HEK293 (cell line): ENCODE measurements at regions not wholly inside any gene's neighbourhood (a gene's known extent, or its start where the extent isn't known, plus 50 kb on each side); places are given as distances from the start of the nearest gene placed in this dataset.

Source experiments
- CTCF ChIA-PET: fragments of 350-600 bp; formaldehyde crosslinking; extraction: SDS; loops from one replicate; lab custom pipeline; 2021; ENCODE audit warnings: antibody characterized with exemption; lab: Yijun Ruan, JAX
- POLR2A ChIA-PET: fragments of 300-600 bp; formaldehyde crosslinking; extraction: SDS; loops from one replicate; lab custom pipeline; 2020; ENCODE audit warnings: antibody characterized with exemption, inconsistent platforms; lab: Yijun Ruan, JAX
- H3K27ac ChIP-seq: fragments of 200-500 bp; sonication (Bioruptor generic); 2 replicates; pipeline ENCODE4 v1.5.1; 2014; ENCODE audit warnings: low read depth, low read length, control low read depth, inconsistent platforms; ENCODE audit errors: extremely low read depth
- H3K36me3 ChIP-seq, 2 experiments: fragments of 200-500 bp in 1 of 2; sonication (Bioruptor generic) in 1 of 2; 1 replicate in 1 of 2; 2 replicates in 1 of 2; pipeline ENCODE4 v1.5.1; 2014 to 2017; ENCODE audit warnings: inconsistent platforms in 2 of 2, low read length in 2 of 2; ENCODE audit not compliant: control insufficient read depth in 2 of 2, insufficient read depth in 1 of 2
- H3K4me1 ChIP-seq: fragments of 200-500 bp; sonication (Bioruptor generic); 2 replicates; pipeline ENCODE4 v1.5.1; 2014; ENCODE audit warnings: mild to moderate bottlenecking, low read length, inconsistent platforms; ENCODE audit not compliant: control insufficient read depth, insufficient read depth
- H3K4me3 ChIP-seq: 2 replicates; pipeline ENCODE4 v1.5.1; 2011; ENCODE audit warnings: low read depth, mild to moderate bottlenecking, control low read depth, low read length, moderate library complexity
- H3K9me3 ChIP-seq: fragments of 200-500 bp; sonication (Bioruptor generic); 2 replicates; pipeline ENCODE4 v1.5.1; 2014; ENCODE audit warnings: low read depth, low read length, inconsistent platforms; ENCODE audit not compliant: control insufficient read depth, insufficient read depth
- GLI2 ChIP-seq: fragments of 450-650 bp; formaldehyde crosslinking; IDR thresholded peaks from 2 replicates; pipeline ENCODE4; 2017; ENCODE audit warnings: missing biosample characterization, missing genetic modification characterization, low read depth, borderline replicate concordance
- SCRT1 ChIP-seq: fragments of 450-650 bp; formaldehyde crosslinking; IDR thresholded peaks from 2 replicates; pipeline ENCODE4 v1.5.1; 2016; ENCODE audit warnings: missing biosample characterization, missing genetic modification characterization, borderline replicate concordance
- SP7 ChIP-seq: fragments of 450-650 bp; formaldehyde crosslinking; IDR thresholded peaks from 2 replicates; pipeline ENCODE4 v1.5.1; 2016; ENCODE audit warnings: missing biosample characterization, missing genetic modification characterization
- YY1 ChIP-seq: fragments of 450-650 bp; formaldehyde crosslinking; IDR thresholded peaks from 2 replicates; pipeline ENCODE4 v1.5.1; 2018; ENCODE audit warnings: missing biosample characterization, missing genetic modification characterization
- ZNF16 ChIP-seq: fragments of 450-650 bp; formaldehyde crosslinking; IDR thresholded peaks from 2 replicates; pipeline ENCODE4 v1.5.1; 2016; ENCODE audit warnings: low read depth, missing biosample characterization, missing genetic modification characterization
- ZNF24 ChIP-seq: fragments of 450-650 bp; formaldehyde crosslinking; IDR thresholded peaks from 2 replicates; pipeline ENCODE4 v1.5.1; 2016; ENCODE audit warnings: missing biosample characterization, missing genetic modification characterization
- ZNF311 ChIP-seq: fragments of 450-650 bp; formaldehyde crosslinking; IDR thresholded peaks from 2 replicates; pipeline ENCODE4 v1.5.1; 2017; ENCODE audit warnings: missing biosample characterization, missing genetic modification characterization, borderline replicate concordance
- ZNF324 ChIP-seq: fragments of 450-650 bp; formaldehyde crosslinking; IDR thresholded peaks from 2 replicates; pipeline ENCODE4 v1.5.1; 2016; ENCODE audit warnings: missing biosample characterization, missing genetic modification characterization
- ZNF433 ChIP-seq: fragments of 450-650 bp; formaldehyde crosslinking; IDR thresholded peaks from 2 replicates; pipeline ENCODE4 v1.5.1; 2016; ENCODE audit warnings: missing biosample characterization, missing genetic modification characterization, low read depth
- ZNF473 ChIP-seq: fragments of 450-650 bp; formaldehyde crosslinking; IDR thresholded peaks from 2 replicates; pipeline ENCODE4 v1.5.1; 2017; ENCODE audit warnings: missing biosample characterization, missing genetic modification characterization
- ZNF560 ChIP-seq: fragments of 450-650 bp; formaldehyde crosslinking; IDR thresholded peaks from 2 replicates; pipeline ENCODE4 v1.5.1; 2017; ENCODE audit warnings: missing biosample characterization, missing genetic modification characterization, borderline replicate concordance
- ZNF658 ChIP-seq: fragments of 450-650 bp; formaldehyde crosslinking; IDR thresholded peaks from 2 replicates; pipeline ENCODE4; 2016; ENCODE audit warnings: missing biosample characterization, missing genetic modification characterization
- TF ChIP-seq, protein P1 (sequence below): fragments of 450-650 bp; formaldehyde crosslinking; IDR thresholded peaks from 2 replicates; pipeline ENCODE4 v1.5.1; 2016; ENCODE audit warnings: missing biosample characterization, missing genetic modification characterization
- TF ChIP-seq, protein P2 (sequence below): fragments of 450-650 bp; formaldehyde crosslinking; IDR thresholded peaks from 2 replicates; pipeline ENCODE4 v1.5.1; 2016; ENCODE audit warnings: missing biosample characterization, missing genetic modification characterization
- TF ChIP-seq, protein P3 (sequence below): fragments of 450-650 bp; formaldehyde crosslinking; IDR thresholded peaks from 2 replicates; pipeline ENCODE4 v1.5.1; 2016; ENCODE audit warnings: missing biosample characterization, missing genetic modification characterization
- TF ChIP-seq, protein P4 (sequence below): fragments of 450-650 bp; formaldehyde crosslinking; IDR thresholded peaks from 2 replicates; pipeline ENCODE4 v1.5.1; 2016; ENCODE audit warnings: missing biosample characterization, missing genetic modification characterization, low read depth

DNA sequence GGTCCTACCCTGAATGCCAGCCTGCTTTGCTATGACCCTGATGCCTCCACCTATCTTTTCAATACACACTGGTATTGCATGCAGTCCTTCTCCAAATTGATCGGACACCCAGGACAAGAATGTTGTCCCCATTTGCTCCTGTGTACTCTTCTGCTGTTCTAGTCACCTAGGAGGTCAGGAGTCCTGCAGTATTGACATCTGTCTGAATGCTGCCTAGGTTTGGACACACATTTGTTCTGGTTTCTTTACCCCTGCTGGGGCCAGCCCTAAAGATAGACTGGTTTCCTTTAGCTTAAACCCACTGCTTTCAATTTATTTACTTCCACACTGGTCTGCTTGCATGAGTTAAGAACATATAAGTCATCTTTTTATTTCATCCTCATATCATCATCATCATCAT, 167.0 kb upstream of the CCN2 start:
- CTCF ChIA-PET = interaction anchor here (0.7 to 1.6 kb wide), 2 partner anchors 194 to 298 kb away, joined by 3 to 5 read pairs; no protein-coding TSS in a partner anchor
- no peak overlapping the region for H3K27ac ChIP-seq
- no peaks in the 10 kb centered on the region for H3K9me3 ChIP-seq
- POLR2A ChIA-PET = no interaction called here
- 0 out of 2 replicates have a peak, but pooled peaks cover 4% of the 10 kb centered on the region for H3K4me1 ChIP-seq
- no peaks in the 10 kb centered on the region for H3K36me3 ChIP-seq
- no peak overlapping the region for H3K4me3 ChIP-seq
- TF ChIP-seq, protein P1, sequence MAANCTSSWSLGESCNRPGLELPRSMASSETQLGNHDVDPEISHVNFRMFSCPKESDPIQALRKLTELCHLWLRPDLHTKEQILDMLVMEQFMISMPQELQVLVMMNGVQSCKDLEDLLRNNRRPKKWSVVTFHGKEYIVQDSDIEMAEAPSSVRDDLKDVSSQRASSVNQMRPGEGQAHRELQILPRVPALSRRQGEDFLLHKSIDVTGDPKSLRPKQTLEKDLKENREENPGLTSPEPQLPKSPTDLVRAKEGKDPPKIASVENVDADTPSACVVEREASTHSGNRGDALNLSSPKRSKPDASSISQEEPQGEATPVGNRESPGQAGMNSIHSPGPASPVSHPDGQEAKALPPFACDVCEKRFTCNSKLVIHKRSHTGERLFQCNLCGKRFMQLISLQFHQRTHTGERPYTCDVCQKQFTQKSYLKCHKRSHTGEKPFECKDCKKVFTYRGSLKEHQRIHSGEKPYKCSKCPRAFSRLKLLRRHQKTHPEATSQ = no peak
- TF ChIP-seq ZNF473 (no peak), YY1 (tag by site-specific recombination) (no peak), ZNF324 (tag by site-specific recombination) (no peak), ZNF658 (no peak), ZNF16 (tag by site-specific recombination) (no peak), SCRT1 (tag by site-specific recombination) (no peak), ZNF24 (tag by site-specific recombination) (no peak), ZNF311 (tag by site-specific recombination) (no peak), GLI2 (tag by site-specific recombination) (no peak), ZNF433 (no peak), SP7 (tag by site-specific recombination) (no peak)
- TF ChIP-seq, protein P2, sequence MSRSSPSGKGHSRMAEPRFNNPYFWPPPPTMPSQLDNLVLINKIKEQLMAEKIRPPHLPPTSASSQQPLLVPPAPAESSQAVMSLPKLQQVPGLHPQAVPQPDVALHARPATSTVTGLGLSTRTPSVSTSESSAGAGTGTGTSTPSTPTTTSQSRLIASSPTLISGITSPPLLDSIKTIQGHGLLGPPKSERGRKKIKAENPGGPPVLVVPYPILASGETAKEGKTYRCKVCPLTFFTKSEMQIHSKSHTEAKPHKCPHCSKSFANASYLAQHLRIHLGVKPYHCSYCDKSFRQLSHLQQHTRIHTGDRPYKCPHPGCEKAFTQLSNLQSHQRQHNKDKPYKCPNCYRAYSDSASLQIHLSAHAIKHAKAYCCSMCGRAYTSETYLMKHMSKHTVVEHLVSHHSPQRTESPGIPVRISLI = no peak
- TF ChIP-seq, protein P3, sequence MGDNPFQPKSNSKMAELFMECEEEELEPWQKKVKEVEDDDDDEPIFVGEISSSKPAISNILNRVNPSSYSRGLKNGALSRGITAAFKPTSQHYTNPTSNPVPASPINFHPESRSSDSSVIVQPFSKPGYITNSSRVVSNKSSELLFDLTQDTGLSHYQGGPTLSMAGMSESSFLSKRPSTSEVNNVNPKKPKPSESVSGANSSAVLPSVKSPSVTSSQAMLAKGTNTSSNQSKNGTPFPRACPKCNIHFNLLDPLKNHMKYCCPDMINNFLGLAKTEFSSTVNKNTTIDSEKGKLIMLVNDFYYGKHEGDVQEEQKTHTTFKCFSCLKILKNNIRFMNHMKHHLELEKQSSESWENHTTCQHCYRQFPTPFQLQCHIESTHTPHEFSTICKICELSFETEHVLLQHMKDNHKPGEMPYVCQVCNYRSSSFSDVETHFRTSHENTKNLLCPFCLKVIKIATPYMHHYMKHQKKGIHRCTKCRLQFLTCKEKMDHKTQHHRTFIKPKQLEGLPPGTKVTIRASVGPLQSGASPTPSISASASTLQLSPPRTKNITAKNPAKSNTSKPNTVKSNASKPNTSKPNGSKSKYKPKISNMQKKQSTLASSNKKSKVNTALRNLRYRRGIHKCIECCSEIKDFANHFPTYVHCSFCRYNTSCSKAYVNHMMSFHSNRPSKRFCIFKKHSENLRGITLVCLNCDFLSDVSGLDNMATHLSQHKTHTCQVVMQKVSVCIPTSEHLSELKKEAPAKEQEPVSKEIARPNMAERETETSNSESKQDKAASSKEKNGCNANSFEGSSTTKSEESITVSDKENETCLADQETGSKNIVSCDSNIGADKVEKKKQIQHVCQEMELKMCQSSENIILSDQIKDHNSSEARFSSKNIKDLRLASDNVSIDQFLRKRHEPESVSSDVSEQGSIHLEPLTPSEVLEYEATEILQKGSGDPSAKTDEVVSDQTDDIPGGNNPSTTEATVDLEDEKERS (tag by site-specific recombination) = no peak
- TF ChIP-seq, protein P4, sequence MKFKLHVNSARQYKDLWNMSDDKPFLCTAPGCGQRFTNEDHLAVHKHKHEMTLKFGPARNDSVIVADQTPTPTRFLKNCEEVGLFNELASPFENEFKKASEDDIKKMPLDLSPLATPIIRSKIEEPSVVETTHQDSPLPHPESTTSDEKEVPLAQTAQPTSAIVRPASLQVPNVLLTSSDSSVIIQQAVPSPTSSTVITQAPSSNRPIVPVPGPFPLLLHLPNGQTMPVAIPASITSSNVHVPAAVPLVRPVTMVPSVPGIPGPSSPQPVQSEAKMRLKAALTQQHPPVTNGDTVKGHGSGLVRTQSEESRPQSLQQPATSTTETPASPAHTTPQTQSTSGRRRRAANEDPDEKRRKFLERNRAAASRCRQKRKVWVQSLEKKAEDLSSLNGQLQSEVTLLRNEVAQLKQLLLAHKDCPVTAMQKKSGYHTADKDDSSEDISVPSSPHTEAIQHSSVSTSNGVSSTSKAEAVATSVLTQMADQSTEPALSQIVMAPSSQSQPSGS (tag by site-specific recombination) = no peak

DNA sequence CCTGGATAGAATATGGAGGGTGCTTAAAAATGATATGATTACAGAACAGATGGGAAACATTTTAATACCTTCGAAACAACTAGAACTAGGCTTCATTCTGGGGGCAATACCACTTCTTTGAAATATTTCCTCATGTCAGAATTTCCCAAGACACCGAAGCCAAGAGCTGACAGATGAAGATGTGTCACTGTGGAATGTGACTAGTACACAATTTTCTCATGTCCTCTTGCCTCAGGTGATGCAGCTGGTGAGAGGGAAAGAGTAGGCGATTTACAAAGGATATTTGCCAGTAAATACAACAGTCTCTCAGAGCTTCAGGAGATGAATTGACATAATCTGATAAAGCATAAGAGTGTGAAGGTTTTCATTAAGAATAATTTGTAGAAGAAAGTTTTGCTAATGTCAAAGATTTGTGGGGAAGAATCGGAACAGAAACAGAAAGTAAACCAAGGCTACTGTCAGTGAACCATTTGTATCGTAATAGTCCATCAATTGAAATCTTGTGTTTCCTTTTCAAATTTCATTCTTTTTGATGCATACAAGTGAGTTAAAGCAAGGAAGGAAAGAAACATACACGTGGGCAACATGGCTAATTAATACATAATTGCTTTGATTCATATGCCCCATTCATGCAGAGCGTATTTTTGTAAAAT, 164.7 kb upstream of the CCN2 start:
- Histone ChIP-seq H3K27ac (no peak overlapping the region), H3K4me1 (no peaks in the 10 kb centered on the region), H3K4me3 (no peak overlapping the region), H3K36me3 (no peaks in the 10 kb centered on the region), H3K9me3 (no peaks in the 10 kb centered on the region)
- POLR2A ChIA-PET = no interaction called here
- CTCF ChIA-PET = interaction anchor here (0.6 to 1.3 kb wide), 2 partner anchors 164 to 171 kb away, joined by 3 read pairs; no protein-coding TSS in a partner anchor
- no peak for TF ChIP-seq ZNF560 (tag by site-specific recombination)
